ENCODE measurements at regions not wholly inside any gene's neighbourhood (a gene's known extent, or its start where the extent isn't known, plus 50 kb on each side); places are given as distances from the start of the nearest gene placed in this dataset.

GRCh38 chr2:48170281-48170680 lies 144.2 kb upstream of the FOXN2 start:
- WGBS = 91% methylated on average over 4 of the region's 4 CpGs
- no peak overlapping the region for H3K27ac ChIP-seq
- no peaks in the 10 kb centered on the region for H3K27me3 ChIP-seq (replicated peaks; ENCODE audit: insufficient read depth)
- no peaks in the 10 kb centered on the region for H3K9me3 ChIP-seq
- no peak for DNase-seq (ENCODE audit: low spot score)
- no peaks in the 10 kb centered on the region for H3K36me3 ChIP-seq
- H3K4me1 ChIP-seq (replicated peaks) = no peaks in the 10 kb centered on the region
- H3K4me3 ChIP-seq = no peak overlapping the region
- intact Hi-C loops (cut with DNase I) = no loop called here
- TF ChIP-seq POLR2A (IDR thresholded peaks at IDR 0.05) (no peak), CTCF (IDR thresholded peaks at IDR 0.05) (no peak), POLR2AphosphoS5 (IDR thresholded peaks at IDR 0.05) (no peak)

GRCh38 chr2:48173141-48173540 lies 141.3 kb upstream of the FOXN2 start:
- H3K27ac ChIP-seq = no peak overlapping the region
- intact Hi-C loops (cut with DNase I) = no loop called here
- no peaks in the 10 kb centered on the region for H3K27me3 ChIP-seq (replicated peaks; ENCODE audit: insufficient read depth)
- WGBS = 84% methylated on average over 3 of the region's 3 CpGs
- no peak overlapping the region for H3K4me3 ChIP-seq
- H3K4me1 ChIP-seq (replicated peaks) = no peaks in the 10 kb centered on the region
- no peaks in the 10 kb centered on the region for H3K9me3 ChIP-seq
- H3K36me3 ChIP-seq = no peaks in the 10 kb centered on the region
- no peak for DNase-seq (ENCODE audit: low spot score)
- TF ChIP-seq POLR2A (IDR thresholded peaks at IDR 0.05) = no peak
- TF ChIP-seq CTCF (IDR thresholded peaks at IDR 0.05) = no peak
- TF ChIP-seq POLR2AphosphoS5 (IDR thresholded peaks at IDR 0.05) = no peak

GRCh38 chr2:48174503-48174902 lies 140.0 kb upstream of the FOXN2 start:
- Histone ChIP-seq H3K9me3 (no peaks in the 10 kb centered on the region), H3K27ac (no peak overlapping the region), H3K27me3 (replicated peaks; ENCODE audit: insufficient read depth) (no peaks in the 10 kb centered on the region), H3K4me1 (replicated peaks) (no peaks in the 10 kb centered on the region), H3K36me3 (no peaks in the 10 kb centered on the region), H3K4me3 (no peak overlapping the region)
- no peak for DNase-seq (ENCODE audit: low spot score)
- WGBS = 70% methylated on average over 2 of the region's 2 CpGs
- TF ChIP-seq CTCF (IDR thresholded peaks at IDR 0.05) = no peak
- TF ChIP-seq POLR2A (IDR thresholded peaks at IDR 0.05) = no peak
- no peak for TF ChIP-seq POLR2AphosphoS5 (IDR thresholded peaks at IDR 0.05)
- intact Hi-C loops (cut with DNase I) = no loop called here

GRCh38 chr2:48175254-48175653 lies 139.2 kb upstream of the FOXN2 start:
- H3K36me3 ChIP-seq = no peaks in the 10 kb centered on the region
- no peaks in the 10 kb centered on the region for H3K9me3 ChIP-seq
- 31% methylated on average over 4 of the region's 4 CpGs for WGBS
- no peak for TF ChIP-seq POLR2AphosphoS5 (IDR thresholded peaks at IDR 0.05)
- no peak for TF ChIP-seq POLR2A (IDR thresholded peaks at IDR 0.05)
- no peak for TF ChIP-seq CTCF (IDR thresholded peaks at IDR 0.05)
- H3K4me3 ChIP-seq = no peak overlapping the region
- DNase-seq (ENCODE audit: low spot score) = no peak
- no peak overlapping the region for H3K27ac ChIP-seq
- intact Hi-C loops (cut with DNase I) = no loop called here
- H3K4me1 ChIP-seq (replicated peaks) = no peaks in the 10 kb centered on the region
- H3K27me3 ChIP-seq (replicated peaks; ENCODE audit: insufficient read depth) = no peaks in the 10 kb centered on the region

GRCh38 chr2:48175656-48176055 lies 138.8 kb upstream of the FOXN2 start:
- intact Hi-C loops (cut with DNase I) = no loop called here
- no peak for DNase-seq (ENCODE audit: low spot score)
- Histone ChIP-seq H3K36me3 (no peaks in the 10 kb centered on the region), H3K9me3 (no peaks in the 10 kb centered on the region), H3K27me3 (replicated peaks; ENCODE audit: insufficient read depth) (no peaks in the 10 kb centered on the region), H3K27ac (no peak overlapping the region), H3K4me3 (no peak overlapping the region), H3K4me1 (replicated peaks) (no peaks in the 10 kb centered on the region)
- TF ChIP-seq POLR2A (IDR thresholded peaks at IDR 0.05) = no peak
- no peak for TF ChIP-seq CTCF (IDR thresholded peaks at IDR 0.05)
- TF ChIP-seq POLR2AphosphoS5 (IDR thresholded peaks at IDR 0.05) = no peak

Data from prostate gland (tissue), 2 donors.